H1 (cell line): ENCODE measurements at regions not wholly inside any gene's neighbourhood (a gene's known extent, or its start where the extent isn't known, plus 50 kb on each side); places are given as distances from the start of the nearest gene placed in this dataset.

ENCODE experiments used
- CTCF ChIP-seq, 3 experiments: IDR thresholded peaks; 1 replicate in 2 of 3; 2 replicates in 1 of 3; pipeline versions ENCODE4 v1.5.1 to v1.6.1; 2011; ENCODE audit warnings: low read length in 3 of 3, mild to moderate bottlenecking in 3 of 3, inconsistent platforms in 2 of 3, low read depth in 1 of 3, moderate library complexity in 1 of 3; ENCODE audit not compliant: insufficient read depth in 1 of 3; ENCODE audit errors: control extremely low read depth in 1 of 3
- PHF8 ChIP-seq: fragments of 200-600 bp; sonication (generic); conservative IDR thresholded peaks from 2 replicates; pipeline ENCODE4 v1.7.1; 2012; ENCODE audit warnings: low read depth, mild to moderate bottlenecking, inconsistent platforms, low read length, moderate library complexity

GRCh38 chr2:19128148-19128547 is 230.3 kb downstream of the OSR1 start:
- TF ChIP-seq CTCF (IDR thresholded peaks at IDR 0.05; ENCODE audit: control extremely low read depth in 1 of 3, insufficient read depth in 1 of 3, low read depth in 1 of 3, low read length in 3 of 3) = no peak
- TF ChIP-seq PHF8 = no peak
